AG09319 (cell line): ENCODE measurements at regions not wholly inside any gene's neighbourhood (a gene's known extent, or its start where the extent isn't known, plus 50 kb on each side); places are given as distances from the start of the nearest gene placed in this dataset.

Experiments
- DNase-seq: peaks from one replicate; pipeline ENCODE4 v3.0.0-alpha.2; 2010; ENCODE audit warnings: low read depth; ENCODE audit errors: extremely low read depth
- CTCF ChIP-seq: IDR thresholded peaks from 2 replicates; pipeline ENCODE4 v1.5.1; 2011; ENCODE audit warnings: low read depth, mild to moderate bottlenecking, inconsistent platforms, low read length, moderate library complexity

GRCh38 chr17:55584055-55584685 lies 72.9 kb upstream of the SMIM36 start:
- no peak for TF ChIP-seq CTCF

GRCh38 chr17:55582897-55583296 lies 71.6 kb upstream of the SMIM36 start:
- no peak for DNase-seq
- TF ChIP-seq CTCF = no peak

More at GRCh38 chr17:55584055-55584685, 72.9 kb upstream of the SMIM36 start:
- no peak for DNase-seq

GRCh38 chr17:55580596-55581133 lies 69.4 kb upstream of the SMIM36 start:
- no peak for DNase-seq
- no peak for TF ChIP-seq CTCF

GRCh38 chr17:55577687-55578086 lies 66.4 kb upstream of the SMIM36 start:
- TF ChIP-seq CTCF = no peak

GRCh38 chr17:55576996-55577586 lies 65.8 kb upstream of the SMIM36 start:
- DNase-seq = no peak
- TF ChIP-seq CTCF = no peak

More at GRCh38 chr17:55577687-55578086, 66.4 kb upstream of the SMIM36 start:
- DNase-seq = no peak

- DNase-seq = peak; percentile 44
- no peak for TF ChIP-seq CTCF
Observed at GRCh38 chr17:55576237-55576995, 65.2 kb upstream of the SMIM36 start.

- TF ChIP-seq CTCF = no peak
- no peak for DNase-seq
Observed at GRCh38 chr17:55575058-55575636, 63.9 kb upstream of the SMIM36 start.
